Esophagus muscularis mucosa (tissue), 4 donors: ENCODE measurements at regions not wholly inside any gene's neighbourhood (a gene's known extent, or its start where the extent isn't known, plus 50 kb on each side); places are given as distances from the start of the nearest gene placed in this dataset.
"Not testable (repeated sequence)": the region's sequence is repeated elsewhere in the genome, so short reads cannot be mapped to it uniquely, and the experiment has no call there.

Experiments used
- DNase-seq: peaks from one replicate; pipeline ENCODE4 v3.0.0-alpha.2; 2017; ENCODE audit errors: extremely low spot score
- H3K27ac ChIP-seq, 4 donors: fragments of 200-600 bp; sonication (generic); replicated peaks in 1 of 4; 1 replicate in 3 of 4; 2 replicates in 1 of 4; pipeline ENCODE4 v1.5.1; 2016 to 2019; ENCODE audit warnings: mild to moderate bottlenecking in 1 of 4
- H3K27me3 ChIP-seq, 4 donors: fragments of 200-600 bp; sonication (generic); one replicate each; pipeline versions ENCODE4 v1.5.1 to v1.6.0; 2016 to 2019
- H3K36me3 ChIP-seq, 4 donors: fragments of 200-600 bp; sonication (generic); one replicate each; pipeline ENCODE4 v1.5.1; 2016 to 2019
- H3K4me1 ChIP-seq, 4 donors: fragments of 200-600 bp; sonication (generic); one replicate each; pipeline ENCODE4 v1.5.1; 2016 to 2019
- H3K4me3 ChIP-seq, 4 donors: fragments of 200-600 bp; sonication (generic); 1 replicate in 2 of 4; 2 replicates in 2 of 4; pipeline ENCODE4 v1.5.1; 2016 to 2019; ENCODE audit warnings: mild to moderate bottlenecking in 4 of 4, moderate library complexity in 1 of 4
- H3K9me3 ChIP-seq, 4 donors: fragments of 200-600 bp; sonication (generic); 1 replicate in 3 of 4; 2 replicates in 1 of 4; pipeline ENCODE4 v1.5.1; 2016 to 2019
- EP300 ChIP-seq: sonication (generic); formaldehyde crosslinking; IDR thresholded peaks from one replicate; pipeline ENCODE4 v1.6.1; 2017; ENCODE audit warnings: antibody characterized with exemption
- POLR2A ChIP-seq: fragments of 450-650 bp; IDR thresholded peaks from one replicate; pipeline ENCODE4 v1.6.1; 2017; ENCODE audit warnings: antibody characterized with exemption, moderate library complexity, mild to moderate bottlenecking, low read depth
- POLR2AphosphoS5 ChIP-seq, 2 donors: sonication (generic); formaldehyde crosslinking; IDR thresholded peaks; one replicate each; pipeline ENCODE4 v1.6.1; 2017; ENCODE audit warnings: antibody characterized with exemption in 2 of 2
- WGBS: methylation state at CpG from one replicate; pipeline ENCODE4 v1.1.5; 2018; 5-methylcytosine and 5-hydroxymethylcytosine counted together
- intact Hi-C: fragments of 100-400 bp; cut with DNase I; formaldehyde crosslinking; loops from one replicate; pipeline ENCODE4 v1.15.1; 2023
- TF ChIP-seq, protein P1 (sequence below), 3 experiments: fragments of 200-600 bp in 2 of 3; fragments of 450-650 bp in 1 of 3; sonication (generic) in 2 of 3; IDR thresholded peaks; one replicate each; pipeline ENCODE4 v1.5.1; 2017 to 2019; ENCODE audit warnings: antibody characterized with exemption in 3 of 3, mild to moderate bottlenecking in 2 of 3, moderate library complexity in 1 of 3

DNA sequence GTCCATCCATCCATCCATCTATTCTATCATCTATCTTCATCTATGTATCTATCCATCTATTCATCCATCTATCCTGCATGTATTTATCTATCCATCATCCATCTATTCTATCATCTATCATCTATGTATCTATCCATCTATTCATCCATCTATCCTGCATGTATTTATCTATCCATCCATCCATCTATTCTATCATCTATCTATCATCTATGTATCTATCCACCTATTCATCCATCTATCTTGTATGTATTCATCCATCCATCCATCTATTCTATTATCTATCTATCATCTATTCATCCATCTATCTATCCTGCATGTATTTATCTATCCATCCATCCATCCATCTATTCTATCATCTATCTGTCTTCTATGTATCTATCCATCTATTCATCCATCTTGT is 65.9 kb upstream of the PPP2R3B start:
- no peaks in the 10 kb centered on the region for H3K4me1 ChIP-seq
- no peaks in the 10 kb centered on the region for H3K36me3 ChIP-seq
- TF ChIP-seq, protein P1, sequence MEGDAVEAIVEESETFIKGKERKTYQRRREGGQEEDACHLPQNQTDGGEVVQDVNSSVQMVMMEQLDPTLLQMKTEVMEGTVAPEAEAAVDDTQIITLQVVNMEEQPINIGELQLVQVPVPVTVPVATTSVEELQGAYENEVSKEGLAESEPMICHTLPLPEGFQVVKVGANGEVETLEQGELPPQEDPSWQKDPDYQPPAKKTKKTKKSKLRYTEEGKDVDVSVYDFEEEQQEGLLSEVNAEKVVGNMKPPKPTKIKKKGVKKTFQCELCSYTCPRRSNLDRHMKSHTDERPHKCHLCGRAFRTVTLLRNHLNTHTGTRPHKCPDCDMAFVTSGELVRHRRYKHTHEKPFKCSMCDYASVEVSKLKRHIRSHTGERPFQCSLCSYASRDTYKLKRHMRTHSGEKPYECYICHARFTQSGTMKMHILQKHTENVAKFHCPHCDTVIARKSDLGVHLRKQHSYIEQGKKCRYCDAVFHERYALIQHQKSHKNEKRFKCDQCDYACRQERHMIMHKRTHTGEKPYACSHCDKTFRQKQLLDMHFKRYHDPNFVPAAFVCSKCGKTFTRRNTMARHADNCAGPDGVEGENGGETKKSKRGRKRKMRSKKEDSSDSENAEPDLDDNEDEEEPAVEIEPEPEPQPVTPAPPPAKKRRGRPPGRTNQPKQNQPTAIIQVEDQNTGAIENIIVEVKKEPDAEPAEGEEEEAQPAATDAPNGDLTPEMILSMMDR (IDR thresholded peaks at IDR 0.05), result no peak
- TF ChIP-seq POLR2A (no peak), POLR2AphosphoS5 (IDR thresholded peaks at IDR 0.05) (no peak), EP300 (no peak)
- H3K4me3 ChIP-seq, result no peak overlapping the region
- no peak for DNase-seq
- intact Hi-C loops, result no loop called here
- peaks cover 0 to 5% (median 0%) of the 10 kb centered on the region in 4 donors for H3K9me3 ChIP-seq
- peaks cover 0 to 34% (median 0%) of the 10 kb centered on the region in 4 donors for H3K27me3 ChIP-seq
- no peak overlapping the region for H3K27ac ChIP-seq

DNA sequence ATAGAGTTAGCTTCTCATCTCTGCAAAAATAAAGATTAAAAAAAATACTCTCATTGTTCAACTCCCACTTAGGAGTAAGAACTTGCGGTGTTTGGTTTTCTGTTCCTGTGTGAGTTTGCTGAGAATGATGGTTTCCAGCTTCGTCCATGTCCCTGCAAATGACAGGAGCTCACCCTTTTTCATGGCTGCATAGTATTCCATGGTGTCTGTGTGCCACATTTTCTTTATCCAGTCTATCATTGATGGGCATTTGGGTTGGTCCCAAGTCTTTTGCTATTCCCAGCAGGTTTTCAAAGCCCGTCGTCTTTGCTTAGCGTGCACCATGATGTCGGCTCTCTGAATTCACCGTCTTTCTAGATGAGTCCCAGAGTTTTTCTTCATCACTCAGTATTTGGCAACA is 67.8 kb upstream of the PPP2R3B start:
- H3K27ac ChIP-seq, DNase-seq, H3K9me3 ChIP-seq, H3K4me3 ChIP-seq, intact Hi-C loops, H3K36me3 ChIP-seq, H3K4me1 ChIP-seq: not testable (repeated sequence)
- WGBS, result 87% methylated on average over 7 of the region's 7 CpGs
- peaks cover 0 to 41% (median 0%) of the 10 kb centered on the region in 4 donors for H3K27me3 ChIP-seq

GRCh38 chrX:455199-455598 is 68.5 kb upstream of the PPP2R3B start:
- no peak overlapping the region for H3K4me3 ChIP-seq
- no peaks in the 10 kb centered on the region for H3K4me1 ChIP-seq
- no peak for DNase-seq
- 66% methylated on average over 8 of the region's 8 CpGs for WGBS
- H3K27ac ChIP-seq, result no peak overlapping the region
- H3K27me3 ChIP-seq, result peaks cover 0 to 44% (median 0%) of the 10 kb centered on the region in 4 donors
- peaks cover 0 to 5% (median 0%) of the 10 kb centered on the region in 4 donors for H3K9me3 ChIP-seq
- TF ChIP-seq POLR2AphosphoS5 (IDR thresholded peaks at IDR 0.05) (no peak), POLR2A (no peak), EP300 (no peak)
- TF ChIP-seq, protein P1 (IDR thresholded peaks at IDR 0.05), result no peak
- H3K36me3 ChIP-seq, result no peaks in the 10 kb centered on the region
- intact Hi-C loops, result no loop called here

DNA sequence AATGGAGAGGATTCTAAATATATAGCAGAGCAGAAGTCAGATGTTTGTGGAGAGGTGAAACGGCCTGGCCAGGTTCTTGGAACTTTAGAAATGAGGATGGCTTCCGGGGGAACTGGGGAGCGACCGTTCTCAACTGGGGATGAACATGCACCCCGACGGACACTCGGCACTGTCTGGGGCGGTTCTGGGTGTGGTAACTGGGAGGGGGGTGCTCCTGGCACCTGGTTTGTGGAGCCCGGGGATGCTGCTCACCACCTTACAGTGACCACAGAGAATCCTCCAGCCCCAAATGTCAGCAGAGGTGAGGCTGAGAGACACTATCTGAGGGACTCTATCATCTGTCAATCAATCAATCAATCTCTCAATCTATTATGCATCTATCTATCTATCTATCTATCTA is 69.0 kb upstream of the PPP2R3B start:
- no peak overlapping the region for H3K4me3 ChIP-seq
- 51% methylated on average over 9 of the region's 9 CpGs for WGBS
- no peak for DNase-seq

GRCh38 chrX:456146-456545 is 69.4 kb upstream of the PPP2R3B start:
- peaks cover 0 to 5% (median 0%) of the 10 kb centered on the region in 4 donors for H3K9me3 ChIP-seq
- intact Hi-C loops, result no loop called here
- H3K27me3 ChIP-seq, result peaks cover 0 to 44% (median 0%) of the 10 kb centered on the region in 4 donors
- H3K36me3 ChIP-seq, result no peaks in the 10 kb centered on the region
- no peak for TF ChIP-seq POLR2AphosphoS5 (IDR thresholded peaks at IDR 0.05)
- no peak for TF ChIP-seq EP300
- TF ChIP-seq POLR2A, result no peak
- H3K27ac ChIP-seq, result no peak overlapping the region
- H3K4me1 ChIP-seq, result no peaks in the 10 kb centered on the region
- H3K4me3 ChIP-seq, result no peak overlapping the region
- no peak for DNase-seq

More for the DNA sequence above, 69.0 kb upstream of the PPP2R3B start:
- no peaks in the 10 kb centered on the region for H3K36me3 ChIP-seq
- peaks cover 0 to 5% (median 0%) of the 10 kb centered on the region in 4 donors for H3K9me3 ChIP-seq
- no peak for TF ChIP-seq POLR2A
- TF ChIP-seq, protein P1 (IDR thresholded peaks at IDR 0.05), result no peak
- peaks cover 0 to 44% (median 0%) of the 10 kb centered on the region in 4 donors for H3K27me3 ChIP-seq
- intact Hi-C loops, result no loop called here
- H3K27ac ChIP-seq, result no peak overlapping the region
- H3K4me1 ChIP-seq, result no peaks in the 10 kb centered on the region

GRCh38 chrX:456551-457291 is 70.0 kb upstream of the PPP2R3B start:
- DNase-seq, result no peak
- Histone ChIP-seq H3K9me3 (peaks cover 0 to 5% (median 0%) of the 10 kb centered on the region in 4 donors), H3K4me1 (no peaks in the 10 kb centered on the region), H3K27ac (no peak overlapping the region), H3K36me3 (no peaks in the 10 kb centered on the region), H3K4me3 (no peak overlapping the region), H3K27me3 (peaks cover 0 to 43% (median 0%) of the 10 kb centered on the region in 4 donors)
- intact Hi-C loops, result no loop called here
- 55% methylated on average over 5 of the region's 5 CpGs for WGBS
- TF ChIP-seq POLR2A, result no peak
- TF ChIP-seq, protein P1 (IDR thresholded peaks at IDR 0.05), result no peak
- no peak for TF ChIP-seq POLR2AphosphoS5 (IDR thresholded peaks at IDR 0.05)
- no peak for TF ChIP-seq EP300
